Tibial nerve (tissue), 4 donors: ENCODE measurements at regions not wholly inside any gene's neighbourhood (a gene's known extent, or its start where the extent isn't known, plus 50 kb on each side); places are given as distances from the start of the nearest gene placed in this dataset.

Source experiments
- EP300 ChIP-seq, 2 donors: sonication (generic); formaldehyde crosslinking; IDR thresholded peaks; one replicate each; pipeline ENCODE4 v1.6.1; 2017; ENCODE audit warnings: antibody characterized with exemption in 2 of 2, mild to moderate bottlenecking in 1 of 2
- POLR2A ChIP-seq, 2 donors: fragments of 450-650 bp; IDR thresholded peaks; one replicate each; pipeline ENCODE4 v1.6.1; 2017; ENCODE audit warnings: antibody characterized with exemption in 2 of 2, mild to moderate bottlenecking in 2 of 2, moderate library complexity in 2 of 2
- TF ChIP-seq, protein P1 (sequence below), 5 experiments: fragments of 200-600 bp in 3 of 5; fragments of 450-650 bp in 2 of 5; sonication (generic) in 3 of 5; IDR thresholded peaks; one replicate each; pipeline ENCODE4 v1.5.1; 2016 to 2019; ENCODE audit warnings: antibody characterized with exemption in 5 of 5, mild to moderate bottlenecking in 3 of 5, moderate library complexity in 2 of 5

DNA sequence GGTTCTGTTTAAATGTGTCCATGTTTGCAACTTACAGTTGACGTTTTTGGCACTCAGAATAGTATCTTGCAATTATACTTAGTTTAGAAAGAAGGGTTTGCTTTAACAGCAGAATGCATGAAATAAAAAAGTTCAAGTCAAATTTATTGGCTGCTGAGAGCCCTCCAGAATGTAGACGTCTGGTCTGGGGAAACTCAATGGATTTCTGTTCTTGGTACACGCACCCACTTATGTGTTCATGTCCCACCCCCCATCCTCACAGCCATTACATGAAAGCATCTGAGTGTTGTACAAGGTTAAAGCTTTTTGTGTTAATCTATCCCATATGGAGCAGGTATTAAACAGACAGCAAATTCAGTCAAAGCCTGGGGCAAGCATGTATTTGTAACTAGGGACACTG, 219.5 kb downstream of the SOX11 start:
- TF ChIP-seq POLR2A (IDR thresholded peaks at IDR 0.05) = no peak
- TF ChIP-seq, protein P1, sequence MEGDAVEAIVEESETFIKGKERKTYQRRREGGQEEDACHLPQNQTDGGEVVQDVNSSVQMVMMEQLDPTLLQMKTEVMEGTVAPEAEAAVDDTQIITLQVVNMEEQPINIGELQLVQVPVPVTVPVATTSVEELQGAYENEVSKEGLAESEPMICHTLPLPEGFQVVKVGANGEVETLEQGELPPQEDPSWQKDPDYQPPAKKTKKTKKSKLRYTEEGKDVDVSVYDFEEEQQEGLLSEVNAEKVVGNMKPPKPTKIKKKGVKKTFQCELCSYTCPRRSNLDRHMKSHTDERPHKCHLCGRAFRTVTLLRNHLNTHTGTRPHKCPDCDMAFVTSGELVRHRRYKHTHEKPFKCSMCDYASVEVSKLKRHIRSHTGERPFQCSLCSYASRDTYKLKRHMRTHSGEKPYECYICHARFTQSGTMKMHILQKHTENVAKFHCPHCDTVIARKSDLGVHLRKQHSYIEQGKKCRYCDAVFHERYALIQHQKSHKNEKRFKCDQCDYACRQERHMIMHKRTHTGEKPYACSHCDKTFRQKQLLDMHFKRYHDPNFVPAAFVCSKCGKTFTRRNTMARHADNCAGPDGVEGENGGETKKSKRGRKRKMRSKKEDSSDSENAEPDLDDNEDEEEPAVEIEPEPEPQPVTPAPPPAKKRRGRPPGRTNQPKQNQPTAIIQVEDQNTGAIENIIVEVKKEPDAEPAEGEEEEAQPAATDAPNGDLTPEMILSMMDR (IDR thresholded peaks at IDR 0.05) = no peak
- no peak for TF ChIP-seq EP300 (IDR thresholded peaks at IDR 0.05)
